ENCODE measurements at regions not wholly inside any gene's neighbourhood (a gene's known extent, or its start where the extent isn't known, plus 50 kb on each side); places are given as distances from the start of the nearest gene placed in this dataset.

DNA sequence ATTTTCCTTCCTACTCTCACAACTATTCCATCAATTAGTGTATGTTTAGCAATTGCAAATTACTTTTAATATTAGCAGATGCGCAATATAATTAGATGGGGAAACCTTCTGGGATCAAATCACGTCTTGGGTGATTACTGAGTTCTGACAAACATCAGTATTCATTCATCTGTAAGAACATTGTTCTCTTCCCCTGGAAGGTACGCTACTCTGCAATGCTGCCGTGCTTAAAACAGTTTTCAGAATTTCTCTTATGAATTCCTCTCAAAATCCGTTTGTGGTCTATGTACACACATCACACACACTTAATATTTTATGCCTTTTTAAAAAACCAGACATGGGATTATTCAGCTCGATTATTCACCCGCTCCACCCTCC is 237.5 kb upstream of the NEBL start:
- TF ChIP-seq TAF1 (IDR thresholded peaks at IDR 0.05; ENCODE audit: borderline replicate concordance, insufficient read depth, low read length) (no peak), SIN3A (IDR thresholded peaks at IDR 0.05; ENCODE audit: borderline replicate concordance, insufficient read depth, low read length) (no peak), FOXP2 (optimal IDR thresholded peaks at IDR 0.05; ENCODE audit: borderline replicate concordance, extremely low read depth, extremely low read length, insufficient read depth) (no peak), POLR2AphosphoS5 (IDR thresholded peaks at IDR 0.05; ENCODE audit: low read depth, low read length) (no peak)
- TF ChIP-seq, protein P1, sequence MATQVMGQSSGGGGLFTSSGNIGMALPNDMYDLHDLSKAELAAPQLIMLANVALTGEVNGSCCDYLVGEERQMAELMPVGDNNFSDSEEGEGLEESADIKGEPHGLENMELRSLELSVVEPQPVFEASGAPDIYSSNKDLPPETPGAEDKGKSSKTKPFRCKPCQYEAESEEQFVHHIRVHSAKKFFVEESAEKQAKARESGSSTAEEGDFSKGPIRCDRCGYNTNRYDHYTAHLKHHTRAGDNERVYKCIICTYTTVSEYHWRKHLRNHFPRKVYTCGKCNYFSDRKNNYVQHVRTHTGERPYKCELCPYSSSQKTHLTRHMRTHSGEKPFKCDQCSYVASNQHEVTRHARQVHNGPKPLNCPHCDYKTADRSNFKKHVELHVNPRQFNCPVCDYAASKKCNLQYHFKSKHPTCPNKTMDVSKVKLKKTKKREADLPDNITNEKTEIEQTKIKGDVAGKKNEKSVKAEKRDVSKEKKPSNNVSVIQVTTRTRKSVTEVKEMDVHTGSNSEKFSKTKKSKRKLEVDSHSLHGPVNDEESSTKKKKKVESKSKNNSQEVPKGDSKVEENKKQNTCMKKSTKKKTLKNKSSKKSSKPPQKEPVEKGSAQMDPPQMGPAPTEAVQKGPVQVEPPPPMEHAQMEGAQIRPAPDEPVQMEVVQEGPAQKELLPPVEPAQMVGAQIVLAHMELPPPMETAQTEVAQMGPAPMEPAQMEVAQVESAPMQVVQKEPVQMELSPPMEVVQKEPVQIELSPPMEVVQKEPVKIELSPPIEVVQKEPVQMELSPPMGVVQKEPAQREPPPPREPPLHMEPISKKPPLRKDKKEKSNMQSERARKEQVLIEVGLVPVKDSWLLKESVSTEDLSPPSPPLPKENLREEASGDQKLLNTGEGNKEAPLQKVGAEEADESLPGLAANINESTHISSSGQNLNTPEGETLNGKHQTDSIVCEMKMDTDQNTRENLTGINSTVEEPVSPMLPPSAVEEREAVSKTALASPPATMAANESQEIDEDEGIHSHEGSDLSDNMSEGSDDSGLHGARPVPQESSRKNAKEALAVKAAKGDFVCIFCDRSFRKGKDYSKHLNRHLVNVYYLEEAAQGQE (IDR thresholded peaks at IDR 0.05; ENCODE audit: insufficient read depth in 1 of 2, low read depth in 2 of 2, low read length in 2 of 2), result no peak

DNA sequence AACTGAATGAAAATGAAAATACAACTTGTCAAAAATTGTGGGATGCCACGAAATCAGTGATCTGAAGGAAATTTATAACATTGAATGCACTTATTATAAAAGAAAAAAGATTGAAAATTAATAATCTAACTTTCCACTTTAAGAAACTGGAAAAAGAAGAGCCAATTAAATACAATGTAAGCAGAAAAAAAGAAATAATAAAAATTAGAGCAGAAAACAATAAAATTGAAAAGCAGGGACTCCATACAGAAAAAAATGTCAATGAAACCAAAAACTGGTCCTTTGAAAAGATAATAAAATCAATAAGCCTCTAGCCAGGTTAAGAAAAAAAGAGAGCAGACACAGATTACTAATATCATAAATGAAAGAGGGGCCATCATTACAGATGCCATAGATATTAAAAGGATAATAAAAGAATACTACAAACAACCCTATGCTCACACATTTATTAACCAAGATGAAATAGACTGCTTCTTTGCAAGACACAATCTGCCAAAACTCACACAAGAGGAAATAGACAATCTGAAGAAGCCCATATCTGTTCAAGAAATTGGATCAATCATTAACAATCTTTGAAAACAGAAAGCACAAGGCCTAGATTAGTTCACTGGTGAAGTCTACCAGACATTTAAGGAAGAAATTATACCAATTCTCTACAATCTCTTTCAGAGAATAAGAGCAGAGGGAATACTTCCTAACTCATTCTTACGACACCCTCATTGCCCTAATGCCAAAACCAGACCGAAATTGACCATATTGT is 233.8 kb upstream of the NEBL start:
- TF ChIP-seq, protein P1 (IDR thresholded peaks at IDR 0.05; ENCODE audit: insufficient read depth in 1 of 2, low read depth in 2 of 2, low read length in 2 of 2), result no peak
- TF ChIP-seq FOXP2 (optimal IDR thresholded peaks at IDR 0.05; ENCODE audit: borderline replicate concordance, extremely low read depth, extremely low read length, insufficient read depth) (no peak), POLR2AphosphoS5 (IDR thresholded peaks at IDR 0.05; ENCODE audit: low read depth, low read length) (no peak), TAF1 (IDR thresholded peaks at IDR 0.05; ENCODE audit: borderline replicate concordance, insufficient read depth, low read length) (no peak), SIN3A (IDR thresholded peaks at IDR 0.05; ENCODE audit: borderline replicate concordance, insufficient read depth, low read length) (no peak)

DNA sequence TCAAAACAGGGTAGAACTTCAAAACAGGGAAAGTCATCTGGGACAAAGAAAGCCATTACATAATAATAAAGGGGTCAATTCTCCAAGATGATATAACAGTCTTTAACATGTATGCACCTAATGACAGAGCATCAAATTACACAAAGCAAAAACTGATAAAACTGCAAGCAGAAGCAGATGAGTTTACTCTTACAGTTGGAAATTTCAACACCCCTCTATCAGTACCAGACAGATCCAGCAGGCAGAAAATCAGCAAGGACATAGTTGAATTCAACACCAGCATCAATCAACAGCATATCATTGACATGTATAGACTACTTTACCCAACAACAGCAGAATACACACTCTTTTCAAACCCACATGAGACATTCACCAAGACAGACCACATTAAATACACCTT is 233.0 kb upstream of the NEBL start:
- TF ChIP-seq SIN3A (IDR thresholded peaks at IDR 0.05; ENCODE audit: borderline replicate concordance, insufficient read depth, low read length) (no peak), TAF1 (IDR thresholded peaks at IDR 0.05; ENCODE audit: borderline replicate concordance, insufficient read depth, low read length) (no peak), POLR2AphosphoS5 (IDR thresholded peaks at IDR 0.05; ENCODE audit: low read depth, low read length) (no peak), FOXP2 (optimal IDR thresholded peaks at IDR 0.05; ENCODE audit: borderline replicate concordance, extremely low read depth, extremely low read length, insufficient read depth) (no peak)
- TF ChIP-seq, protein P1 (IDR thresholded peaks at IDR 0.05; ENCODE audit: insufficient read depth in 1 of 2, low read depth in 2 of 2, low read length in 2 of 2), result no peak

GRCh38 chr10:21125471-21126228 is 228.5 kb upstream of the NEBL start:
- TF ChIP-seq, protein P1 (IDR thresholded peaks at IDR 0.05; ENCODE audit: insufficient read depth in 1 of 2, low read depth in 2 of 2, low read length in 2 of 2), result no peak
- TF ChIP-seq TAF1 (IDR thresholded peaks at IDR 0.05; ENCODE audit: borderline replicate concordance, insufficient read depth, low read length) (no peak), SIN3A (IDR thresholded peaks at IDR 0.05; ENCODE audit: borderline replicate concordance, insufficient read depth, low read length) (no peak), POLR2AphosphoS5 (IDR thresholded peaks at IDR 0.05; ENCODE audit: low read depth, low read length) (no peak), FOXP2 (optimal IDR thresholded peaks at IDR 0.05; ENCODE audit: borderline replicate concordance, extremely low read depth, extremely low read length, insufficient read depth) (no peak)

Measured in PFSK-1 (cell line).